Umbilical cord (tissue), 1 donor: ENCODE measurements at regions not wholly inside any gene's neighbourhood (a gene's known extent, or its start where the extent isn't known, plus 50 kb on each side); places are given as distances from the start of the nearest gene placed in this dataset.

Experiments used
- DNase-seq: peaks from one replicate; pipeline ENCODE4 v3.0.0-alpha.2; 2015; ENCODE audit warnings: low spot score

DNA sequence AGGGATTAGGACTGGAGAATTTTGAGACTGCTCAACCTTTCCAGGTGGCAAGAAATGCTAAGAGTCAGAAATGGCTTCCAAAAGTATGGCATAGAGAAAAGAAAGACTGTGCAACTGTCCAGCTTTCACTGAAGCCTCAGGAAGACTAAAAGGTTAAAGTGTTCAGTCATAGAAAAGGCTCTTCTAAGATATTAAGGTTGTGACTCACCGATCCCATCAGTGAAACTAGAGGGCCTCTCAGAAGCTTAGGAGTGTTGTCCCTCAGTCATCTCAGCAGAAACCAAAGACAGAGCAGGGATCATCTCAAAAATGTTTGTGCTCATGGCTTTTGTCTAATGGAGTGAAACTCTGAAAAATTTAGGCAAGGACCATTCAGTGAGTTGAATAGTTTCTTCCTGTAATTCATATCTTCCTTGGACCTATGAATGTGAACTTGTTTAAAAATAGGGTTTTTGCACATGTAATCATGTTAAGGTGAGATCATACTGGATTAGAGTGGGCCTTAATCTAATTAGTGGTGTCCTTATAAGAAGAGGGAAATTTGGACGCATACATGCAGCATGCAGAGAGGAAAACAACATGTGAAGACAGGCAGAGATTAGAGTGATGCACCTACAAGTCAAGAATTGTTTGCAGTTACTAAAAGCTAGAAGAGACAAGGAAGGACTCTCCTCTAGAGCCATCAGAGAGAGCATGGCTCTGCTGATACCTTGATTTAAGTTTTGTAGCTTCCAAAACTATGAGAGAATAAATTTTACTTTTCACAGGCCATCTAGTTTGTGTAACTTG, 71.3 kb downstream of the RPE65 start:
- DNase-seq: peak; percentile 63

DNA sequence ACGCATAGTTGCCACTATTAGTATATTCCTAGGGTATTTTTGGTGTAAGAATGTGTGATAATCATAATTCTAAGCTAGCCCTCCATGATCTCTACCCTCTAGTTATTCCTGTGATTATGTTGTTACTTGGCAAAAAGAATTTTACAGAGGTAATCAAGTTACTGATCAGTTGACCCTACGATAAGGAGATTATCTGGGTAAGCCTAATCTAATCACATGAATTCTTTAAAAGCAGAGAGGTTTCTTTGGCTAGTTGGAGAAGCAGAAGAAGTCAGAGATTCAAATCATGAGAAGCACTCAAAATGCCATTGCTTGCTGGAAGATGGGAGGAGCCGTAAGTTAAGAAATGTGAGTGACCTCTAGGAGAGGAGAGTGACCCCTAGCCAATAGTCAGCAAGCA, 72.7 kb downstream of the RPE65 start:
- DNase-seq: no peak

DNA sequence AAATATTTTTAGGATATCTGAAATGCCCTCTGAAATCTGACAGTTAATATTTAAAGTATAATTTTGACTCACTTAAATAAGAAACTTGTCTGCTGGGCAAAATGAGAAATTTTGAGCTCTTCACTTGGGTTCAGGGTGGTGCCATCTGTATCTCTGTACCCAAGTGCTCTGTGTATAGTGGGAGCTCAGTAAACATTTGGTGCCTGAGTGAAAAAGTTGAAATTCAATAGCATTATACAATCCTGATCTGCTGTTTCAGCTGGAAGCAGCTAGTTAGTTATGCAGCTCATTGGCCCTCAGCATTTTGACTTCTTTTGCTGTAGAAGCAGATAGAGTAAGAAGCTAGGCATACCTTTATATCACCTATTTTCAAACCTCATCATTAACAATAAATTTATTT, 73.3 kb downstream of the RPE65 start:
- no peak for DNase-seq

DNA sequence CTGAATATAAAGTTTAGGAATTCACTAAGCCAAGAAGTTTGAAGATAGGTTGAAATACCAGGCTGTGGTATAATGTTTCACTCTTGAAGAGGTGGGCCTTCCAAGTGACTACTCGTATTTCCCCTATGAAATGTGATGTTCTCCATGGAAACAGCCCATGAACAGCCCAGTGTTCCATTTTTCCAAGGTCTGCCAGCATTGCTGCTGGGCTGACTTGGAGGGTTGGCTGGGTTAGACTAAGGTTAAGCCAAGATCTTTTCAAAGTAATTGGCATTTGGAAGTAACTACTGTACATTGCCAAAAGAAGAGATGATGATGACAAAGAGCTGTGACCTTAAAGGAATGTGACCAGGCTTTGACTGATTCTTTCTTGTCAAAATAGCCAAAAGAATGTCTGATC, 73.8 kb downstream of the RPE65 start:
- DNase-seq: no peak

DNA sequence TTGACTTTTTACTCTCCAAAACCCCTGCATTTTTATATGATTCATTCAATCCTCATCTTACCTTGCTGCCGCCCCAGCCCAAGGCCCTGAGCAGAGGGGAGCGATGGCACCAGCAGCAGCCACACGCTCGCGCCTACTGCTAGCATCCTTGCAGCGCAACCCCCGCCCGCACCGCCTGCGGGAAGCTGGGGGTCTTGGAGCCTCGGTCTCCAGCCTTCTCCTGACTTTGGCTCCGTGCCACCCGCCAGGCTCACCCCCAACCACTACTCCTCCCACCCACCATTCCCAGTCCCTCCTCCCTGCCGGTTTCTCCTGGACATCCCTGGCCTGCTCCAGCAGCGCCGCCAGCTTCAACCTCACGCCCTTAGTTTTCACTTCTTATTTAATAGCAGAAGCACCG, 76.6 kb downstream of the RPE65 start:
- no peak for DNase-seq

DNA sequence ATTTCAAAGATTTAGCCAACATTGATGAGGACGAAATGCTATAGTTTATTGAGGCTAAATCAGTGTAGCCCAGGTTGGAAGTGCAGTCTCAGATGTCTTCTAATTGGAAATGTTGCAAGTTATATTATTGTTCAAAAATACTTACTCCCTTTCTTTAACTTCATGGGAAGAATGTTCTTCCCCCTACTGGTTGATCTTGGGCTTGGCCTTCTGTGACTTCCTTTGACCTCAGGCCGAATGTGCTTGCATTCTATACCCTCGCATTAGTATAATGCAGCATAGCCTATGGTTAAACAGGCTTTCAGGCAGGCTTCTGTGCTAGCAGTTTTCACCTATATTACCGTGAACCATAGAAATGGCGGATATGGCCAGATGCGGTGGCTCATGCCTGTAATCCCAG, 77.3 kb downstream of the RPE65 start:
- no peak for DNase-seq

DNA sequence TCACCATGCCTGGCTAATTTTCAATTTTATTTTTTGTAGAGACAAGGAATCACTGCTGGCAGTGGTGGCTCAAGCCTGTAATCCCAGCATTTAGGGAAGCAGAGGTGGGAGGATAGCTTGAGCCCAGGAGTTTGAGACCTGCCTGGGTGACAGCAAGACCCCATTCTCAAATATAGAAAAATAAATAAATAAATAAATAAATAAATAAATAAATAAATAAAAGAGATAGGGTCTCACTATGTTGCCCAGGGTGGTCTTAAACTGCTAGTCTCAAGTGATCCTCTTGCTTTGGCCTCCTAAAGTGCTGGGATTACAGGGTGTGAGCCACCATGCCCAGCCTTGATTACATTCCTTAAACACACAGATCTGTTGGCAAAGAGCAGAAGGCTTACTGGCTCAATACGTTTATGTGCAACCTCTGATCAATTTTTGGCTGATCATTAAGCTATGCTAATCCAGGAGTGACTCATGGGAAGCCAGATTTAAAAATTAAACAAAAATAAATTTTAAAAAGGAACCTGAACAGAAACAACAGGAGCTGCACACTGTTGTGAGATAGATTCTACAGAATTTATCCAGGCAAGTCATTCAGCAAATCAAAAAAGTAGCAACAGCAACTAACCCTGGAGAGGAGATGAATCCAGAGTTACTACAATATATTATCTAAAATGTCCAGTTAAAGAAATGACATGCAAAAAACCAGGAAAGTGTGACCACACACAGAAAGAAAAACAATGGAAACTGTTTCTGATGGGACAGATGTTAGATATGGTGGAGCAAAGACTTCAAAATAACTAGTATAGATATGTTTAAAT, 79.4 kb downstream of the RPE65 start:
- no peak for DNase-seq

DNA sequence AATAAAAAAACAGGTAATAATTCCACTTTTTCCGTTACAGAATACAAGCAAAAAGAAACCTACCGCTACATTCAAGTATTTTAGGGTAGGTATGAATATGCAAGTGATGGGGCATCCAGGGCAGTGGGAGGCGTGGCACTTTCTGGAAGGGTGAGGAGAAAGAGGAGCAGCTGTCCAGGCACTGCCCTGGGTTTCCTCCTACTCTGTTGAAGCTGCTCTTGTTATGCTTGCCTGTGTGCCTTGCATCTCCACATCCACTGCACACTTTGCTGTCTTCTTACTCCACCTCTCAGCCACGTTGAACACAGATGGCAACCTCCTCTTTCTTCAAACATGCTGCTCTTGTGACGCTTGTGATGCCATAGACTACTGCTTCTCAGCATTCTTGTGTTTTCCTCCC, 83.2 kb downstream of the RPE65 start:
- DNase-seq: no peak

DNA sequence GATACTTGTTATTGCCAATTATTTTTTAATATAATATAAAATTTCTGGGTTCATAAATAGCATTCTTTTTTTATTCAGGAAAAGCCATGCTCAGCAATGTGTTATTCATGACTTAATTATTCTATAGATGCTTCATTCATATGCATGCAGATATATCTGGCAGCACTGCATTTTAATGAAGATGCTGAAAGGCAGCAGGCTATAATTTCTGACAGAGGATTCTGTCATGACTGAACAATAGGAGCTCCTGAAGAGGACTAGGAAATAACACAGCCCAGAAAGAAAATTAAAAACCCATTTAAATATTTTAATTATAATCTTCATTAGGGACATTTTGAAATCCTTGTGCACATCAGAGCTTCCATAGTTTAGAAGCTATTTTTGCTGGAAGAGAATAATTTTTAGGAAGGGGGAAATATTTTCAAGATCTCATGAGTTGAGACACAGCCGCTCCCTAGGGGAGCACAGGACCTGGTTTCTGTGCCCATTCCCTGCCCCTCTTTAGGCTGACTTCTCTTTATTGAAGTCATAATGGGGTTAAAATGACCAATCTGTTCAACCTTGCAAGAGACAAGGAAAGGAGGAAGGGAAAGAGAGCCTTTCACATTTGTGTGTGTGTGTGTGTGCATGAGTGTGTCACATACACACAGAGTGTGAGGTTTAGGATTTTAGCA, 83.9 kb downstream of the RPE65 start:
- no peak for DNase-seq

DNA sequence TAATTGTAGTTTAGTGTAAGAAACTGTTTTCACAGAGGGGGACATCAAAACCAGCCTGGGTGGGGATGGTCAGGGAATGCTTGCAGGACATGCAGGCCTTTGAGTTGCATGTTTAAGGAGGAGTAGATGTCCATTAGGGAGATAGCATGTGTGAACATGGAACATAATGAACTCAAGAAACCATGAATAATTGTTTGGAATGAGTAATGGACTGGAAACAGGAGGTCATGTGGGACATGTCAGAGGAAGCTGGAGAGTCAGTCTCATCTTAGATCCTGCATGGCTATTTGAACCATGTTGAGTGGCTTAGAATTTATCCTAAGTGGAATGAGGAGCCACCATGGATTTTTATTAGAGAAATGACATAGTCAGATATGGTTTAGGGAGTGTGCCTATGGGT, 86.4 kb downstream of the RPE65 start:
- DNase-seq: no peak

DNA sequence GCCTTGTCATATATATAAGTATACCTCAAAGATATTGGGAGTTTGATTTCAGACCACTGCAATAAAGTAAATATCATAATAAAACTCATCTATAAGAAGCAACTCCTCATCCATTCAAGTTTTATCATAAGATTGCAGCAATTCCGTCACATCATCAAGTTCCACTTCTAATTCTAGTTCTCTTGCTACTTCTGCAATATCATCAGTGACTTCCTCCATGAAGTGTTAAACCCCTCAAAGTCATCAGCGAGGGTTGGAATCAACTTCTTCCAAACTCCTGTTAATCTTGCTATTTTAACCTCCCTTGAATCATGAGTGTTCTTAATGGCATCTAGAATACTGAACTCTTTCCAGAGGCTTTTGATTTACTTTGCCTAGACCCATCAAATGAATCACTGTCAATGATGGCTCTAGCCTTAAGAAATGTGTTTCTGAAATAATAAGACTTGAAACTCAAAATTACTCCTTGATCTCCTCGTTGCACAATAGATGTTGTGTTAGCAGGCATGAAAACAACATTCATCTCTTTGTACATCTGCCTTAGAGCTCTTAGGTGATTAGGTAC, 88.3 kb downstream of the RPE65 start:
- DNase-seq: no peak

DNA sequence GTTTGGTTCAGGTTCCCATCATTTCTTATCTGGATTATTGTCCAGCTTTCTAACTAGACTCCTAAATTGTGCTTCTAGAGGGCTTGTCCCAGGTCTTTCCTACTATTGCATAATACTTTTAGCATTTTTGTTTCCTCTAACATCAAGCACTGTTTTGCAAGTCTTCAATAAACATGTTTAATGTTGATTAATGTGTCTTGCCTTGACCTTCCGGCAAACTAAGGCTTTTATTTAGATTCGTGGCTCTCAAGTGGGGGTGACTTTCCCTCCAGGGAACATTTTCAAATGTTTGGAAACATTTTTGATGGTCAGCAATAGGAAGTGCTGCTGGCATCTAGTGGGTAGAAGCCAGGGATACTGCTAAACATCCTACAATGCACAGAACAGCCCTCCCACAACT, 90.7 kb downstream of the RPE65 start:
- no peak for DNase-seq

DNA sequence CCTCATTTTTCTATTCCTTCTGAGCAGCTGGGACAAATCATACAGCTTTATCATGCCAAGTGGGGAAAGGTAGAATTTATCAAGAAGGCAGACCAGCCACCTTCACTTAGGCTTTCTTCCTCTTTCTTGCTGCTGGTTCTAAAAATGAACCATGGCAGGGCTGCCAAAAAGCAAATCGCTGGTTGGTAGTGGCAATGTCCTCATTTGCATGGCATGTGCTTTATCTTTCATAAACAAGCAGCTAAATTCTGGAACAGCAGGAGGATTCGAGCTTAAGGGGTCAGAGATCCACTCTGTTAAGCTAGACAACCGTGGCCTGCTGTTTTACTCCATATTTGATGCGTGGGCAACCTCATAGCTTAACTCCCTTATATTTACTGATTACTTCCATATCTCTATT, 91.3 kb downstream of the RPE65 start:
- DNase-seq: peak; percentile 27

DNA sequence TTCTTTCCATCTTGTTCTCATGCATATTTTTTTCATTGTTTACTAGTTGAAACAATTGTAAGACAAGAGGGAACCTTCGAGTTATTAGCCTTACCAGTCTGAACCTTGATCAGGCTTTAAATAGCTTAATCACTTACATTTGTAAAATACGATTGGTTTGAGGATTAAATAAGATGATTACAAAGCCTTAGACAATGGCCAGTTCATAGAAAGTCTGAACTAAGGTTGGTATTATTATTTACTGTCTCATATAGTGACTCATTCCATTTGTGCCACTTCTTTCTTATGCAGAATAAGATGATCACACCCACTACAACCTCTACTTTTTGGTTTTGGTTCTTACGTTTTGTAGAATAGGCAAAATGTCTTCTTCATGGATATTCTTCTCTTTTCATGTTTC, 94.1 kb downstream of the RPE65 start:
- DNase-seq: no peak

DNA sequence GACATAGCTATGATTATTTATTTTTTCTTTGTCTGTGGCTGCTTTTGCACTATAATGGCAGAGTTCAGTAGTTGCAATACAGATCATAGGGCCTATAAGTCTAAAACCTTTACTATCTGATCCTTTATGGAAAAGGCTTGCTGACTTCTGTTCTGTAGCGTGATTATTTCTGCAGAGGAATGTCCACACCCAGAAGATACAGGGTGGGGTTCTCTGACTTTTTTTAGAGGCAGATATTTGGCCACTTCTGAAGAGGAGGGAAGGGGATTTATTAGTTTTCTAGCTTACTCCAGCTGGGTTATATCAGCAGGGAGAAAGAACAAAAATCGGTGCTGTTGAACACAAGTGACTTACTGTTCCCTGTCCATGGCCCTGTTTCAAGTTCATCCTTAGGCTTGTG, 97.6 kb downstream of the RPE65 start:
- peak; percentile 51 for DNase-seq

DNA sequence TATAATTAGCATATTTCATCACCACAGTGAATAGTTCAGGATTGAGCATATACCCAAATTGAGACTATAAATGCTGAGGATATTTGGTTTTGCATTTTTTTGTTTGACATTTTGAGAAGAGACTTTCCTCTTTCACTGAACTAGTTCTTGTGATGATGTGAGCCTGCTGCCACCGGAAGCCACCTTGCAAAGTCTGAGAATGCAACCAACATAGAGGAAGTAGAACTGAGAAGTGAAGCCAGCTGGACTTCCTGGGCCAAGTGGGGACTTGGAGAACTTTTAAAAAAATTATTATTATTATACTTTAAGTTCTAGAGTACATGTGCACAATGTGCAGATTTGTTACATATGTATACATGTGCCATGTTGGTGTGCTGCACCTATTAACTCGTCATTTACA, 102.3 kb downstream of the RPE65 start:
- peak; percentile 50 for DNase-seq

DNA sequence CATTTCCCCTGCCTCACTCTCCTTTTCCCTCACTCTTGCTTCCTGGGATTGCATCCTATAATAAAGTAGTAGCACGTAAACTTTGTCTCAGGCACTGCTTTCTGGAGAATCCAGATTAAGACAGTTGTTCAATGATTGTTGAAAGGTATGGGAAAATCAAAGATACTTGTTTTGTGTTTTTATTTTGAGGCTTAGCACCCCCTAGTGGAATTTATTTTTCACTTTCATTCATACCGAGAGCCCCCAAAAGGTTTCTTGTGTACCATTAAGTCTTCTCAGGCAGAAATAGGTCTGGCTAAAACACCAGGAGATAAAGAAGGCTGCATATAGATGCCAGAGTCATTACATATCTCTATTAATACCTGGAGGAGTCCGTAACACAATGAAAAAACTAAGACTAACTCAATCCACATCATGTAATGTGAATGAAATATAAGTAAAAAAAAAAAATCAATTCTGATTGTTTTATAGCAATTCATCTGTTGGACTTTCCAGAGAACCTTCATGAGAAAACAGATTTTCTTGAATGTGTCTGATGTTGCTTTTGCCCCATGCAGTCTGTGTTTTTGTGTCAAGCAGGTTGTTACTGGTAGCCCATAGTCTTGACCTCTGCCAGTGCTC, 103.5 kb downstream of the RPE65 start:
- peak; percentile 33 for DNase-seq

DNA sequence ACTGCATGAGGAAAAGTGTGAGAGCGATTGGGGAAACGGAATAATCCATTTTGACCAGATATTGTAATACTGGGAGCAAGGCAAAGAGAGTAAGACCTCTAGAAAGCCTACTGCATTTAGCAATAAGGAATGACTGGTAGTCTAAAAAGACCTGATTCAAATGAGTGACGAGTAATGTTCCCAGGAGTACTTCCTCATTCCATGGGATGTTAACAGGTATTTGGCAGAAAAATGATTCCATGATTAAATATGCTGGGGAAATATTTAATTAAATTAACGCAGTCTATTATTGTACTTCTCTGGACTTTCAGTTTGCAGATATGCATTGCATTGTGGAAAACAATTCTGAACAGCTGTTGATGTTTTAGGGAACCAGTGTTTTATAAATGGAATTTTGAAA, 105.5 kb downstream of the RPE65 start:
- no peak for DNase-seq

DNA sequence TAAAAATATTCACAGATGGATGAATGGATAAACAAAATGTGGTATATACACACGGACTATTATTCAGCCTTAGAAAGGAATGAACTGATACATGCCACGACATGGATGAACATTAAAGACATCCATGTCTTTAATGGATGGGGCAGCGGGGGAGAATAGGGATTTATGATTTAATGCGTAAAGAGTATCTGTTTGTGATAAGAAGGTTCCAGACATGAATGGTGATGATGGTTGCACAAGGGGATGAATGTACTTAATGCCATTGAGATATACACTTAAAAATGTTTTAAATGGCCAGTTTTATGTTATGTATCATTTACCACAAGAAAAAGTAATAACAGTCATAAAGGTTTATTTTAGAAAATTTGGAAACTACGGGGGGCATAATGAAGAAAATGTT, 108.6 kb upstream of the WLS start:
- DNase-seq: peak; percentile 55

DNA sequence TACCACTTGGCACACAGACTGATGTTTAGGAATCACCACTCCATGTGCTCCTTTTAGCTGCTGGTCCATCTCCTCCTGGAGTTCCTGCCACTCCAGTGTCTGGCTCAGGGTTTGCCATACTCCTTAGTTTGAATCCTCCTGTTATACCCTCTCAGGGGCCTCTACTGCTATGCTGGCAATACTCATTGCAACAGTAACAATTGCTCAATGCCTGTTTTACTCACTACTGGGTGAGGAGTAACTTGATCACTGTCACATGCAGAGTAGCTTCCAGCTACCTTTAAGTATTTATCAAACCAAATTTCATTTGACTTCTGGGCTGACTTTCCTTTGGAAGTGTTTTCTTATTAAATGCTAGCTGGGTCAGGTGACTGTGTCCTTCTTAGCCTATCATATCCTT, 107.2 kb upstream of the WLS start:
- peak; percentile 38 for DNase-seq

DNA sequence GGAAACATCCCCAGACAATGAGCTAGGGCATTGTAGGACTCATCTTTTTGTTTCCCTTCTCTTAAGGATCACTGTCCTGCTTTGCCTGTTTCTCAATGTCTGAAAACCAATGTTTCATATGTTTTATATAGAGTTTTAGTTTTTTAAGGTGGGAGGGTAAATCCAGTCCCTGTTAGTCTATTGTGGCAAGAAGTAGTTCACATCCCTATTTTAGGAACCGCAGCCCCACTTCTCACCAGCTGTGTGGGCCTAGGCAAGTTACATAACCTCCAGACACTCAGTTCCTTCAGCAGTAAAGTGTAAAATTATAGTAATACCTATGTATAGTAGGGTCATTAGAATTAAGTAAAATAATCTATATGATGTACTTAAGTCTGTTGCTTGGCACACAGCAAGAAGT, 105.8 kb upstream of the WLS start:
- no peak for DNase-seq

DNA sequence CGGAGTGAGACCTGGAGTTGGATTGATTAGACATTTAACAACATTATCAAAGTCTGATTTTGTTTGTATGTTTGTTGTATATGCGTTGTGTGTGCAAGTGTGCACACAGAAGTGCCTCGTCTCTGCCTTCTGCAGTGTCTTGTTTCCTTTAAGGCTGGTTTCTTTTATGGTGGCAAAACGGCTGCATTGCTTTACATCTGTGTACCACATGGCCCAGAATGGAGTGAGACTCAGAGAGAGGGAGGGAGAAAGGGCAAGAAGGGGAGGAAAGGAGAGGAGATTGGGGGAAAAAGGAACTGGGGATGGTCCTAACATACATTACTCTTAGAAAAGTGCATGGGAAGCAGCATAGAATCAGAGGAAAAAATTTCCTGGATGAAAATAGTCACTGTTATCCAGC, 99.7 kb upstream of the WLS start:
- DNase-seq: no peak
